Retina (tissue), 1 donor: ENCODE measurements at regions not wholly inside any gene's neighbourhood (a gene's known extent, or its start where the extent isn't known, plus 50 kb on each side); places are given as distances from the start of the nearest gene placed in this dataset.
"Not testable (repeated sequence)": the region's sequence is repeated elsewhere in the genome, so short reads cannot be mapped to it uniquely, and the experiment has no call there.

Experiments used
- DNase-seq: peaks from one replicate; pipeline ENCODE4 v3.0.0-alpha.2; 2016

GRCh38 chr12:131192951-131193350 lies 239.2 kb downstream of the ADGRD1 start:
- DNase-seq, result no peak

GRCh38 chr12:131194166-131194565 lies 240.5 kb downstream of the ADGRD1 start:
- DNase-seq, result no peak

GRCh38 chr12:131195796-131196195 lies 242.1 kb downstream of the ADGRD1 start:
- no peak for DNase-seq

GRCh38 chr12:131196220-131196619 lies 242.5 kb downstream of the ADGRD1 start:
- no peak for DNase-seq

- DNase-seq, result no peak
Measured at GRCh38 chr12:131197490-131197889, 243.8 kb downstream of the ADGRD1 start.

- no peak for DNase-seq
Measured at GRCh38 chr12:131199221-131199620, 245.5 kb downstream of the ADGRD1 start.

GRCh38 chr12:131201912-131202311 lies 248.2 kb downstream of the ADGRD1 start:
- DNase-seq, result not testable (repeated sequence)

- no peak for DNase-seq
Measured at GRCh38 chr12:131202592-131203378, 249.1 kb downstream of the ADGRD1 start.

- DNase-seq, result no peak
Measured at GRCh38 chr12:131203666-131204415, 250.1 kb downstream of the ADGRD1 start.

GRCh38 chr12:131204416-131205274 lies 250.9 kb downstream of the ADGRD1 start:
- DNase-seq, result no peak

GRCh38 chr12:131205275-131205933 lies 251.7 kb downstream of the ADGRD1 start:
- DNase-seq, result not testable (repeated sequence)

- DNase-seq, result not testable (repeated sequence)
Measured at GRCh38 chr12:131206630-131207299, 253.1 kb downstream of the ADGRD1 start.

- not testable (repeated sequence) for DNase-seq
Measured at GRCh38 chr12:131207300-131207660, 253.6 kb downstream of the ADGRD1 start.

GRCh38 chr12:131207841-131208240 lies 254.1 kb downstream of the ADGRD1 start:
- DNase-seq, result not testable (repeated sequence)

GRCh38 chr12:131208425-131208824 lies 254.7 kb downstream of the ADGRD1 start:
- DNase-seq, result no peak

GRCh38 chr12:131209082-131210070 lies 255.7 kb downstream of the ADGRD1 start:
- DNase-seq, result no peak

GRCh38 chr12:131210506-131211339 lies 257.0 kb downstream of the ADGRD1 start:
- DNase-seq, result no peak

- no peak for DNase-seq
Measured at GRCh38 chr12:131211340-131211938, 257.7 kb downstream of the ADGRD1 start.

- DNase-seq, result no peak
Measured at GRCh38 chr12:131213896-131214442, 260.3 kb downstream of the ADGRD1 start.
